Prostate gland (tissue), 2 donors: ENCODE measurements at regions not wholly inside any gene's neighbourhood (a gene's known extent, or its start where the extent isn't known, plus 50 kb on each side); places are given as distances from the start of the nearest gene placed in this dataset.

Source experiments
- DNase-seq: peaks from one replicate; pipeline ENCODE4 v3.0.0-alpha.2; 2019; ENCODE audit warnings: low spot score
- H3K27ac ChIP-seq, 2 donors: fragments of 200-600 bp; sonication (generic); 2 replicates each; pipeline ENCODE4 v1.5.1; 2017 to 2019
- H3K27me3 ChIP-seq: fragments of 200-600 bp; sonication (generic); replicated peaks from 2 replicates; pipeline ENCODE4 v1.5.1; 2019; ENCODE audit not compliant: insufficient read depth
- H3K36me3 ChIP-seq, 2 donors: fragments of 200-600 bp; sonication (generic); 1 replicate in 1 of 2; 2 replicates in 1 of 2; pipeline versions ENCODE4 v1.5.1 to v1.8.1; 2017 to 2019
- H3K4me1 ChIP-seq: fragments of 200-600 bp; sonication (generic); replicated peaks from 2 replicates; pipeline ENCODE4 v1.5.1; 2019
- H3K4me3 ChIP-seq, 2 donors: fragments of 200-600 bp; sonication (generic); 2 replicates each; pipeline ENCODE4 v1.5.1; 2017 to 2019
- H3K9me3 ChIP-seq: fragments of 200-600 bp; sonication (generic); 2 replicates; pipeline ENCODE4 v1.5.1; 2017
- CTCF ChIP-seq, 4 experiments: fragments of 200-600 bp in 2 of 4; fragments of 450-650 bp in 2 of 4; sonication (generic) in 2 of 4; IDR thresholded peaks; 1 replicate in 3 of 4; 2 replicates in 1 of 4; pipeline ENCODE4 v1.5.1; 2016 to 2019; ENCODE audit warnings: antibody characterized with exemption in 4 of 4, mild to moderate bottlenecking in 2 of 4, moderate library complexity in 2 of 4
- POLR2A ChIP-seq: fragments of 450-650 bp; IDR thresholded peaks from one replicate; pipeline ENCODE4 v1.6.1; 2016; ENCODE audit warnings: antibody characterized with exemption, mild to moderate bottlenecking
- POLR2AphosphoS5 ChIP-seq: sonication (generic); formaldehyde crosslinking; IDR thresholded peaks from one replicate; pipeline ENCODE4 v1.6.1; 2017; ENCODE audit warnings: antibody characterized with exemption
- WGBS: methylation state at CpG from one replicate; pipeline ENCODE4 v1.1.5; 2018; 5-methylcytosine and 5-hydroxymethylcytosine counted together
- intact Hi-C: fragments of 100-400 bp; cut with DNase I; formaldehyde crosslinking; loops from one replicate; pipeline ENCODE4 v1.14.2; 2022

GRCh38 chr11:45399166-45399565, 113.0 kb upstream of the SYT13 start:
- Histone ChIP-seq H3K9me3 (no peaks in the 10 kb centered on the region), H3K27ac (no peak overlapping the region), H3K4me1 (no peaks in the 10 kb centered on the region), H3K4me3 (no peak overlapping the region), H3K36me3 (no peaks in the 10 kb centered on the region), H3K27me3 (no peaks in the 10 kb centered on the region)
- intact Hi-C loops: no loop called here
- DNase-seq: no peak
- WGBS: 83% methylated on average over 3 of the region's 3 CpGs
- no peak for TF ChIP-seq CTCF (IDR thresholded peaks at IDR 0.05)
- no peak for TF ChIP-seq POLR2A
- no peak for TF ChIP-seq POLR2AphosphoS5

GRCh38 chr11:45398325-45398724, 112.2 kb upstream of the SYT13 start:
- 94% methylated on average over 8 of the region's 8 CpGs for WGBS
- H3K27ac ChIP-seq: no peak overlapping the region
- no peak for TF ChIP-seq POLR2A
- H3K27me3 ChIP-seq: no peaks in the 10 kb centered on the region
- no peaks in the 10 kb centered on the region for H3K4me1 ChIP-seq
- DNase-seq: no peak
- no peaks in the 10 kb centered on the region for H3K36me3 ChIP-seq
- H3K4me3 ChIP-seq: no peak overlapping the region
- no peaks in the 10 kb centered on the region for H3K9me3 ChIP-seq
- intact Hi-C loops: no loop called here

DNA sequence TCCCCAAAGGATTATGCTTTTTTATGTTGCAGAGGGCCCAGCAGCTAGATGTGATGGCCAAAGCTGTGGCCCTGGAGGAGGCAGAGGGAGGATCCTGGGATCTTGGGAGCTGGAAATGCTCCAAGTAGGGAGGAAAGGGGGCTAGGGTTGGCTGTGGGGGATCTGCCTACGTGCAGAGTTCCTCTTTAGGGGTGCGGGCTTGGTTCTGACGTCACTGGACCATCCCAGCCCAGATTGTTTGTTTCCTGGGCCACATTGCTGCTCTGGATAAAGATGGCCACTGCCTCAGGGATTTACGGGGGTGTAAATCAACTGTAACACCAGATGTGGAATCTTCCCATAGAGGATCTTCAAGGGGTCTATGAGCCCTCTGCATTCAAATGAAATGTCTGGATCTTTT, 110.3 kb upstream of the SYT13 start:
- no peaks in the 10 kb centered on the region for H3K9me3 ChIP-seq
- no peaks in the 10 kb centered on the region for H3K36me3 ChIP-seq
- no peaks in the 10 kb centered on the region for H3K4me1 ChIP-seq
- no peak for TF ChIP-seq POLR2AphosphoS5
- no peak for TF ChIP-seq CTCF (IDR thresholded peaks at IDR 0.05)
- TF ChIP-seq POLR2A: no peak
- 52% methylated on average over 4 of the region's 4 CpGs for WGBS
- H3K27ac ChIP-seq: no peak overlapping the region
- intact Hi-C loops: no loop called here
- no peaks in the 10 kb centered on the region for H3K27me3 ChIP-seq
- no peak for DNase-seq
- H3K4me3 ChIP-seq: no peak overlapping the region

- no peak for DNase-seq
- no peaks in the 10 kb centered on the region for H3K4me1 ChIP-seq
- H3K4me3 ChIP-seq: no peak overlapping the region
- intact Hi-C loops: no loop called here
- WGBS: 73% methylated on average over 5 of the region's 5 CpGs
- H3K36me3 ChIP-seq: no peaks in the 10 kb centered on the region
- no peaks in the 10 kb centered on the region for H3K9me3 ChIP-seq
- no peak for TF ChIP-seq POLR2AphosphoS5
- TF ChIP-seq POLR2A: no peak
- no peak for TF ChIP-seq CTCF (IDR thresholded peaks at IDR 0.05)
- H3K27me3 ChIP-seq: no peaks in the 10 kb centered on the region
- H3K27ac ChIP-seq: no peak overlapping the region
These were observed 109.8 kb upstream of the SYT13 start for GRCh38 chr11:45395947-45396346.

- no peaks in the 10 kb centered on the region for H3K27me3 ChIP-seq
- intact Hi-C loops: no loop called here
- H3K36me3 ChIP-seq: no peaks in the 10 kb centered on the region
- DNase-seq: no peak
- 94% methylated on average over 6 of the region's 6 CpGs for WGBS
- no peak overlapping the region for H3K27ac ChIP-seq
- TF ChIP-seq CTCF (IDR thresholded peaks at IDR 0.05): no peak
- TF ChIP-seq POLR2A: no peak
- no peak for TF ChIP-seq POLR2AphosphoS5
- H3K4me1 ChIP-seq: no peaks in the 10 kb centered on the region
- H3K4me3 ChIP-seq: no peak overlapping the region
- no peaks in the 10 kb centered on the region for H3K9me3 ChIP-seq
These were observed 109.3 kb upstream of the SYT13 start for GRCh38 chr11:45395421-45395820.
